GM18502 (cell line): ENCODE measurements at regions not wholly inside any gene's neighbourhood (a gene's known extent, or its start where the extent isn't known, plus 50 kb on each side); places are given as distances from the start of the nearest gene placed in this dataset.
"Not testable (repeated sequence)": the region's sequence is repeated elsewhere in the genome, so short reads cannot be mapped to it uniquely, and the experiment has no call there.

Experiments
- ATAC-seq: cut with Tn5 transposase; IDR thresholded peaks from one replicate; pipeline ENCODE4 v1.9.1; 2021; ENCODE audit warnings: mild to moderate bottlenecking; ENCODE audit not compliant: unreplicated experiment, poor library complexity

DNA sequence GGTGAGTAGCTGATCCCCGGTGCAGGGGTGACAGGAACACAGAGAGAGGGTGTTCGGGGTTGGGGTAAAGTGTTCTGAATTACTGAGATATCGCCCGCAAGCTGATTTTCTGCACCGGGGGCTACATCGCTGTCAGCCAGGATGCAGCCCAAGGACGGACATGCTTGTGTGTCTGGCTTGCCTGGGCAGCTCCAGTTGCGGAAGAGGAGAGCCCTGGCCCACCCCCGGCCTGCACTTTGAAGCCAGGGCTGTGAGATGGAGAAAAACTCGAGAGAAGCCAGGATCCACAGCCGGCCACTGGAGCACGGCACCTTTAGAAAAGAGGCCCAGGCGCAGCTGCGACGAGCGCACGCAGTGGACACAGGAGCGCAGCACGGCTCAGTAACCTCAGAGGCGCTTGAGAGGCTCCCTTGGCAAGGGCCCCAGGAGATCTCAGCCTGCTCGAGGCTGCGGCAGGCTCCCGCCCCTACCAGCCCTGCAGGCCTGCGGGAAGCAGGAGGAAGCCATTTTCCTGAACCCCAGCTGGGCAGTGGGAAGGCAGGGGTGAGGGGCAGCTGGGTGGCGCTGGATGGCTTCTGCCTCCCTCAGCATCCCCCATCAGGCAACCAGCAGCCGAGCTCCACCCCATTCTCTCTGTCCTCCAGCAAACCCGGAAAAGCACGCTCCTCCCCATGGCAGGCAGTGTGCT is 59.2 kb downstream of the C9orf50 start:
- no peak for ATAC-seq

DNA sequence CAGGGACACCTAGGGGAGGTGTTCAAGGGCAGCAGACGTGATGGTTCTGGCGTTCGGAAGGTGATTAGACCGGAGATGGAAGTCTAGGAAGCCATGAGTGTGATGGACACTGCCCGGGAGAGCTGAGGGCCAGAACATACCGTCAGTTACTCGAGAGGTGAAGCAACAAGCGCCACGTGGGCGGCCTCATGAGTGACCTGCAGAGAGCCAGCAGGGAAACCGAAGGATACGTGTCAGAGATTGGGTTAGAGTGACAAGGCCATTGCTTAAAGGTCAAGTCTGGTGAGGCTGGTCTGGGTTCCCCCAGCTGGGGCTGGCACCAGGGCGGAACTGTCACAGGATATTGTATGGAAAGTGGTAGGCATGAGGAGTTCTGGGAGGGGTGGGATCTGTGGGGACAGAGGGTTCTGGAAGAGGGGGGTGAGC is 60.0 kb downstream of the C9orf50 start:
- no peak for ATAC-seq

DNA sequence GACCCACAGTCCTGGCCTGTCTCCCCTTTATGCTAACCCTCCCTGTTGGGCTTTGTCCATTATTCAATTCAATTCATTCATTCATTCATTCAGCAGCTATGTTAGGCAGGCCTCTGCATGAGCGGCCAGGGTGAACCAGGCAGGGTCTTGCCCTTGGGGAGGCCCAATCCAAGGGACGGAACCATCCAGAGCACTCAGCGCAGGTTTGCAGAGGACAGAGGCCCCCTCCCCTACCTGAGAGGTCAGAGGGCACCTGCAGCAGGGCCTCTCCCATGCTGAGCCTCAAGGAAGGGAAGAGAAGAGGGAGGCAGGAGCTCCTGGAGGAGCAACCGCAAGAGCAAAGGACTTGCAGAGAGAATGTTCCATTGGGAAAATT is 61.4 kb downstream of the C9orf50 start:
- no peak for ATAC-seq

DNA sequence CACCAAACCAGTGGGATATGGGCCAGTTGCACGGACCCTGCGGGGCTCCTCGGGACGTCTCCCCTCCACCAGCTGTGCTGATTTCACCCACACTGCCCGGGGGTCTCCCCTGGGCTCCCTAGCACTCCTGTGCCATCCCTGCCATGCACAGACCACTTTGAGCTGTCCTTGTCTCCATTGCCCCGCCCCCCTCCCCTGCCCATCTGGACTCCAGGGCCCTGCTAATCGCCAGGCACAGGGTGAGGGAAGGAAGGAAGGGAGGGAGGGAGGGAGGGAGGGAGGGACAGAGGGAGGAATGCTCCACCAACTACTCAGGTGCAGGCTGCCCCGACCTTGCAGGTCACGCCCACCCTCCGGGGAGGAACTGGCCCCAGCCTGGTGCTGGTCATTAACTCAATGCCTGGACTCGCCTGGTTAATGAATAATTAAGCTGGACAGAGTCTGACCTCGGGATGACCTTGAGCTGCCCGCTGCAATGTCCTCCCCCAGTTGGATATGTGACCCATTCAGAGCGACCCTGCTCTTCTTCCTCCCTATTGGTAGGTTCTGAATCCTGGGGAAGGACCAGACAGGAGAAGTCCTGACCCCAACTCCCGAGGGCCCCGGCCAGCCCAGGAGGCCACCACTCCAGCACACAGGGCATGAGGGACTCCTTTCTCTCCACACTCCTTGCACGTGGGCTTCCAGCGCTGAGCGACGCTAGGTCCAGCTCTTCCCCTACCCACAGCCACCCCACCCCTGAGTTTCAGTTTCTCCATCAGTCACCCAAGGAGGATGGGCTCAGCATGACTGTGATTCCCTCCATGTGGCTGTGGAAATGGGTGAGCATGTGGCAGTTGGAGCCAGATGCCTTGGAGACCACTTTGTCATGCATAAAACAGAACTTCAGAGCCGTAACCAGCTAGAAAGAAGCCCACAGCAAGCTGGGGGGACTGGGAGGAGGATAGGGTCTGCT is 62.1 kb downstream of the C9orf50 start:
- ATAC-seq: no peak

DNA sequence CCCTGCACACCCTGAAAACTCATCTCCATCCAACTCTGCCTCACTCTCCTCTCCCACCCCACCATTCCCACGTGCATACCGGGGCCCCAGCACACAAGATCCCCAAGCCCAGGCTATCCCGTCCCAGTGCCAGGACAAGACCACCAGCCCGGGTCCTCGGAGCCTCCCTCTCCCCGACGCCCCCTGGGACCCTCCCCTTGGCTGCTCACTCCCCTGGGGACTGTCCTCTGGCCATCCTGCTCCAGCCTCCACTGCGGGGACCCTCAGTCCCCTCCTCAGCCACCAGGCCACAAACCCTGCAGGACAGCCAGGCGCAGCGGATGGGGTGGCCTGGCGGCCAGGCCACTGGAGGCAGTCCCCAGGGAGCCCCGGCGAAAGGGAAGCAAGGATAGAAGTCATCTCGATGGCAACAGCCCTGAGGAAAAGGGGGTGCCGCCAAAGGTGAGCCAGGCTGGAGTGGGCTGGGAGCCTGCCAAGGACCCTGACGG is 62.8 kb downstream of the C9orf50 start:
- ATAC-seq: no peak

DNA sequence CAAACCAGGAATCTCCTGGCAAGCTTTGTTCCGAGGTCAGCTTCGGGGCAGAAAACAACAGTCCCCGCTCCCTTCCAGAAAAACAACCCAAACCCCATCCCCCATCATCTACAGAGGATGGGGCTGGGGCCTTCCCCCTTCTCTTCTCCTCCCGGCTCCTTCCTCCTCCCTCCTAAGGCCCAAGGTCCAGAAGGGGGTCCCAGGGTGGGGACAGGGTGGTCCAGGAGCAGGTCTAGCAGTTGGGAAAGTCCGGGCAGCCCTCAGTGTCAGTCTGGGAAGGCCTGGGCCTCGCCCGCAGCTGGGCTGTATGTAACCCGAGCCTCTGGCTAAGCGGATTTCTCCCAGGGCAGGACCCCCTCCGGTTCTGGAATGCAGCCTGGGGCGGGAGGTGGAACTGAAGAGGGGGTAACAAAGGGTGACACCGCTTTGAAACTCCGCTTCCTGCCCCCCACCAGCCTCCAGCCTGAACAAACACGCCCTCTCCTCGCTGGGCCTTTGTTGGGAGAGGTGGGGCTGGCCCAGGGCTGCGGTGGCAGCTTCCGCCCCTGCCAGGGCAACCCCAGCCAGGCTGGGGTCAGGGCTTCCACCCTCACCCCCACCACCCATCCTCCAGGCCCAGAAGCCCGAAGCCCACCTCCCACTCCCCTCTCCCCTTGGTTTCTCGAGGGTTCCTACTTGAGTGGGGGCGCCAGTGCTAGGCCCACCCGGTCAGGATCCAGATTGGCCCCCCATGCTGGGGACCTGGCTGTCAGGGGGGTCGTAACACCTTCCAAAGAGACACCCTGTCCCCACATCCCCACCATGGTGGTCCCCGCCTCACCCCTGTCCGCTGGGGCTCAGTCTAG is 63.5 kb downstream of the C9orf50 start:
- ATAC-seq: no peak

DNA sequence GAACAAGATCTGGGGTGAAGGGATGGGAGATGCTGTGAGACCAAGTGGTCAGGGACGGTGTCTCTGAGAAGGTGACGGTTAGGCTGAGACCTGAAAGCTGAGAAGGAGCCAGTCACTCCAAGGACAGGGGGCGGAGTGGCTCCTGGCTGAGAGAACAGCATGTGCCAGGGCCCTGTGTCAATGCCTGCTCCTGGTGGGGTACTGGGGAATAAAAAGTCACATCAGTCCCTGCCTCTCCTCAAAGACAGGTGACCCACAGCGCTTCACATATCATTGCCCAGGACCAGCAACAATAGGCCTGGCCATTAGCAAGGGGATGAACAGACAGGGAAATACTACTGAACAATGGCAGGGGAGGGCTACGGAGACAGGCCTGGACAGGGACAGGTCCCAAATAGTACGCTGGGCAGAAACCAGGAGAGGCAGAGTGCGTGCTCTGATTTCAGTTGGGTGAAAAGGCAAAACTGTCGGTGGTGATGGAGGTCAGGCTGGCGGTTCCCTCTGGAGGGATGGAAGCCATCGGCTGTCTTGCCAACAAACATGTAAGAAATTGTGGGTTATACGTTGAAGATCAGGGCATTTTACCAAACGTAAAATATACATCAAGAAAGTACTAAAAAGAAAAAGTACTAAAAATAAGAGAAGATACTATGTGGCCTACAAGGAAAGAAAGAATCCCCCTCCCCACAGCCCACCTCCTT is 64.3 kb downstream of the C9orf50 start:
- no peak for ATAC-seq

DNA sequence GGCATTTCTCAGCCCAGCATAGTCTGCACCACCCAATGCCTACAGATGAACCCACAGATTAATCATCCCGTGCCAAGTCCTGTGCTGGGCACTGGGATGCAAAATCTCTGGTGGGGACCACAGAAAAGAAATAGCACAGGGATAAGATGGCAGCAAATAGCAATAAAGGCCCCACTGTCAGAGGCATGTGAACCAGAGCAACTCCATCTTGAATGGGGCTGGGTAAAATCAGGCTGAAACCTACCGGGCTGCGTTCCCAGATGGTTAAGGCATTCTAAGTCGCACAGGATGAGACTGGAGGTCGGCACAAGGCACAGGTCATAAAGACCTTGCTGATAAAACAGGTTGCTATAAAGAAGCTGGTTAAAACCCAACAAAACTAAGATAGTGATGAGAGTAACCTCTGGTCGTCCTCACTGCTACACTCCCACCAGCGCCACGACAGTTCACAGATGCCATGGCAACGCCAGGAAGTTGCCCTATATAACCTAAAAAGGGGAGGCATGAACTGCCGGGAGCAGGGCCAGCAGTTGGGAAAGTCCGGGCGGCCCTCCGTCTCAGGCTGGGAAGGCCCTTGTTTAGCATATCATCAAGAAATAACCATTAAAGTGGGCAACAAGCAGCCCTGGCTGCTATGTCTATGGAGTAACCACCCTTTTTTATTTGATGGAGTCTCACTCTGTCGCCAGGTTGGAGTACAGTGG is 65.2 kb downstream of the C9orf50 start:
- ATAC-seq: no peak

DNA sequence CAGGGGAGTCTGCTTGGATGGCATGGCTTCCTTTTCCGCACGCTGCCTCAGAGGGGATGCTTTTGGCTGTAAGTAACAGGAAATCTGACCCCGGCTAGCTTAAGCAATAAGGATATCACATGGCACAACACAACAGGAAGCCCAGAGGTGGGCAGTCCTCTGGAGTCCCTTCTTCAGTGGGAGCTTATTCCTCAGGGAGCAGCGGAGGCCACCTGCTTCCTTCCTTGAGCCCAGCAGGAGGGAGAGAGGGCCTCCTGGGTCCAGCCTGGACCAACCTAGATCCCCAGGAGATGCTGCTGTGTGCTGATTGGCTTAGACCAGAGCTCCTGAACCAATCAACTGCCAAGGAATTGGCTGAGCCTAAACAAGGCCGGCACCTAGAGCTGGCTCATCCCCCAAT is 66.3 kb downstream of the C9orf50 start:
- ATAC-seq: no peak

DNA sequence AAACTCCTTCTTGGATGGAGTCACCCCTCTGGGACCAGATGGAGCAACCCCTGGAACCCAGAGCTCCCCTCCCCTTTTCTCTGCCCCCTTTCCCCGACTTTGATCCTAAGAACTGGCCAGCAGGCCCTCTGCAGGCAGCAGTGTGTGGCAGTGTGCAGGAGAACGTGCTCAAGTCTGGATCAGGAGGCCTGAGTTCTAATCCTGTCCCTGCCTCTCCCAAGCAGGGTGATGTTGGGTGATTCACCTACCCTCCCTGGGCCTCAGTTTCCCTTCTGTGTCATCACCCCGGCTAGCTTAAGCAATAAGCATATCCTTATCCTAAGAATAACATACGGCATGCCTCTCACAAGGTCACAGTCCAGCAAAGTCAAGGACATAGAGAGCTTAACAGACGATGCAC is 67.6 kb downstream of the C9orf50 start:
- ATAC-seq: no peak

DNA sequence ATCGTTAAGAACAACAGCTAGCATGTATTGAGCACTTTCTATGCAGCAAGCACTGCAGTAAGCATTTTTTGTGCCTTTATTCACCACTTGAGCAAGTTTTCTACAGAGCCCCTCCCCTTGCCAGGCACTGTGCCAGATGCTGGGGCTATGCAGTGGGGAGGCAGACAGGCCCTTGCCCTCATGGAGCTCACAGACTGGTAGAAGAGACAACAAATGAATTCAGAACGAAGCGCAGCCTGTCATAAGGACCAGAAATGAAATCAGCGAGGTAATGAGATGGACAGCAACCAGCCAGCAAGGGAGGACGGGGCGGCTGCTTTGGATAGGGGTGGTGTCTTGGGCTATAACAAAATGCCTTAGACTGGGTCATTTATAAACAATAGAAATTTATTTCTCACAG is 68.8 kb downstream of the C9orf50 start:
- ATAC-seq: no peak

DNA sequence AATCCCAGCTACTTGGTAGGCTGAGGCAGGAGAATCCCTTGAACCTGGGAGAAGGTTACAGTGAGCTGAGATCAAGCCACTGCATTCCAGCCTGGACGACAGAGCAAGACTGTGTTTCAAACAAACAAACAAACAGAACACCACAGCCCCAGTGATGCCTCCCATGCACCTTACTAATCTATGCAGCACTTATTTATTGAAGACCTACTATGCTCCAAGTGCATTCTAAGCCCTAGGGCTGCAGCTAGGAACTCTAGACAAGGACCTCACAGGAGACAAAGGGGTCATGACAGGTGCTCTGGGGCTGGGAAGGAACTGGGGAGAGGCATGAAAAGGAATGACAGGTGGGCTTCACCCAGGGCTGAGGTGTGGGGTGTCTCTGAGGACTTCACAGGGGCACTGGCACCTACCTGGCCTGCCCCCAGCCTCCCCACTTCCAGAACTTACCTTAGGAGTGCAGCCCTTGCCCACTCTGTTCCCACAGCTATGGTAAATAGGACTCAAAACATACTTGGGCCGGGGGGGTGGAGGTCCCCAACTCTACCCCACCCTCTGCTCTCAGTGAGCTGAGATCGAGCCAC is 69.4 kb downstream of the C9orf50 start:
- ATAC-seq: no peak

DNA sequence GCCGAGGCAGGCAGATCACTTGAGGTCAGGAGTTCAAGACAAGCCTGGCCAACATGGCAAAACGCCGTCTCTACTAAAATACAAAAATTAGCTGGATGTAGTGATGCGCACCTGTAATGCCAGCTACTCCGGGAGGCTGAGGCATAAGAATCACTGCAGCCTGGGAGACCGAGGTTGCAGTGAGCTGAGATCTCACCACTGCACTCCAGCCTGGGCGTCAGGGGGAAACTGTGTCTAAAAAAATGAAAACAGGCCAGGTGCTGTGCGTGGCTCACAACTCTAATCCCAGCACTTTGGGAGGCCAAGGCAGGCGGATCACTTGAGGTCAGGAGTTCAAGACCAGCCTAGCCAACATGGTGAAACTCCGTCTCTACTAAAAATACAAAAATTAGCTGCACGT is 69.9 kb downstream of the C9orf50 start:
- ATAC-seq: not testable (repeated sequence)

DNA sequence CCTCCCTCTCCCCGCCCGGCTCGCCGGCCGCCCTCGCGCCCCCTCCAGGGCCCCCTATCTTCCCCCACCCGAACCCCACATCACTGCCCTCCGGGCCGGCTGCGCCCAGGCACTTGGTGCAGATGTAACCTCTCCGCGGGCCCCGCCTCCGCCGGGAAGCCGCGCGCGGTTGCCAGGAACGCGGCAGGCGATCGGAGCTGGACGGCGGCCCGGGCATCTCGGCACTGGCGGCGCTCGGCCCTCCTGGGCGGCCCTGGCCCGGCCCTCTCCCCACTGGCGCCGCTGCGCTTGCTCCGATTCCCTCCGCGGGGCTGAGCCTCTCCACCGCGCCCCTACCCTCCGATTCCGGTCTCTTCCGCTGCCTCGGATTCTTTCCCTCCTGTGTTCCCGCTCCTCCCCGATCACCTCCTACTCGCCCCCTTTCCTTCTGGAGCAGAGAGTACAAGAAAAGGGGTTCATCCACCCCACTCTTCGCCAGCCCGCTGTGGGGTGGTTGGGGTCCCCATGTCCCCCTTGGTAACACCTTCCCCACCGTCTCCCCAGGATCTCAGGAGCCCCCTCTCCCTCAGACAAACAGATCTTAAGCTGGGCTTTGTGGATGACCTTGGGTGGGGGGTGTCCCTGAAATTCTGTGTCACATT is 70.6 kb downstream of the C9orf50 start:
- no peak for ATAC-seq

DNA sequence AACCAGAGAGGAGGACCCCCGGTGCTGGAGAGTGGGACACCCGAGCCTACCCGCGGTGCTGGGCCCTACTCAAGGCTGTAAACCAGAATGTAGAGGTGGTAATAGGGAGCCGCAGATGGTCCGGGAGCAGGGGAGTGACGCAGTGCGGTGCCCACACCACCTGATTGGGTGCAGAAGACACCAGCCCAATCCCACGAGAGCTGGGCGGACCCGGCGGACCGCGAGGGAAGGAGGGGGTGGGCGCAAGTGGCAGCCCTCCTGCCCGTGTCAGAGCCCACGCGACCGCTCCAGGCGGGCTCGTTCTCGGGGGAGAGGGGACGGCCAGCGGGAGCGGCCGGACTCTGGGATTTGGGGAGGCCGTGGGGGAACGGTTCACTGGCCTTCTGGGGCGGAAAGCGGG is 71.2 kb downstream of the C9orf50 start:
- no peak for ATAC-seq

DNA sequence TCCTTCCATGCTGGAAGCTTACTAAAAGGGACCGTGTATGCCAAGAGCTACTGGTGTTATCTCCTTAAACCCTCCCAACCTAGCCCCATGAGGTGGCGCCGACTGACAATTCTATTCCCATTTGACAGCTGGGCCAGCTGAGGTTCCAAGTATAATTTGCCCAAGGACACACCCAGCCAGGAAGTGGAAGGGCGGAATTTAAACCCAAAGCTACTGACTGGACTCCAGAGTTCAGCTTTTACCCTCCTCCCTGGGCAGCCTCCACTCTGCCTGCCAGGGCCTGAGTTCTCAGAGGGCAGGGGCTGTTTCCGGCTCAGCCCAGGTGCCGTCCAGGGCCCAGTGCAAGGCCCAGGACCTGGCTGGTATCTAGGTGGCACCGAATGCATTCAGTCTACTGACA is 71.8 kb downstream of the C9orf50 start:
- ATAC-seq: no peak

DNA sequence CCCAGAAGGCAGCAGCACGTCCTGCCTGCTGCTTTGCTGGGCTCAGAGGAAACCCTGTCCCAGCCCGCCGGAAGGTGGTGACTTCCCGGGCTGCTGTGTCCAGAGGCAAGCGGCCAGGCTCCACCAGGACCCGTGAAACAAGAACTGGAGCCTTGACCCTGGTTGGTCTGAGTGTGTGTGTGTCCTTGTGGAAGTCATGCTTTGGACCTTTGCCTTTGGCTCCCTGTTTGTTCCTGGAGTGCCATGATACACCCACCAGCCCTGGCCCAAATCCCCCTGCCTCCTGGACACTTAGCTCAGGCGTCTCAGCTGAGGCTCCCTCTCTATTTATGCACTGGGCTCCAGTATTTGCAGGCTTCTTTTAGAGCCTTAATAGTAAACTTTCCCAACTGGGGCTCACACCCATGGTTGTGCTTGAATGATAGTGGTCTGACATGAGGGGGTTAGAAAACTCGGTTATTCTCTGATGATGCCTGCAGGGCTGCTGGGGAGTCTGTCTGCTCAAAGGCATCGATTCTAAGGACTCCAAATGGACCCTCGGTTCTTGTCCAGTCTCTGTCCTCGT is 72.2 kb downstream of the C9orf50 start:
- ATAC-seq: no peak

DNA sequence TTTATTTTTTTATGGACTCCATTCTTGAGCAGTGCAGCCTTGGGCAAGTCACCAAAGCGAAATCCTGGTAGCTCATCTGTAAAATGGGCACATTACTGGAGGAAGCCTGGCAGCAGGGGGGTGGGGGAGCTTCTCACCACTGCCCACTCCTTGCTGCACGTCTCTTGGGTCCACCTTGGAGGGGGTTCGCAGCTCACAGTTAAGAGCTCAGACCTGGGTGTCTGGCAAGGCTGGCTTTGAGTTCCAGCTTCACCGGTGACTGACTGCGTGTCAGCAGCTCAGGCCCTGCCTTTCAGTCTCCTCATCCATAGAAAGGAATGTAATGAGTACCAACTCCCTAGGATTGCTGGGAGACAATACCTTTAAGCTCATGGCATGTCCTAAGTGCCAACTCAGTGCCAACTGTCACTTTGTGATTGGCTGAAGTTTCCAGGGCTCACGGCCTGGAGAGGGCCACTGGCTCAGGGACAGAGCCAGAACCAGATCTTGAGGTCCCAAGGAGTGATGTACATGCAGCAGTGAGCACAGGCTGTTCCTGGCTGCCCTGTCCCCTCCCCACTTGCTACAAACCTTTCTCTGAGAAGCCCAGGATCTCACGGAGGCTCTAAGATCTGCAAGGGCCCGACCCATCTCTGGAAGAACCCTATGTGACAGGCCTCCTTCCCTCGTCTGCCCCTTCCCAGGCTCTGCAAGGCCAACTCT is 72.9 kb downstream of the C9orf50 start:
- ATAC-seq: no peak
